Mammary epithelial cell (primary cell): ENCODE measurements at regions not wholly inside any gene's neighbourhood (a gene's known extent, or its start where the extent isn't known, plus 50 kb on each side); places are given as distances from the start of the nearest gene placed in this dataset.

Experiments used
- CTCF ChIP-seq, 2 donors: IDR thresholded peaks in 1 of 2; conservative IDR thresholded peaks in 1 of 2; 2 replicates each; pipeline ENCODE4 v1.5.1; 2011 to 2012; ENCODE audit warnings: inconsistent platforms in 2 of 2, low read length in 2 of 2, mild to moderate bottlenecking in 2 of 2, control low read depth in 1 of 2, low read depth in 1 of 2; ENCODE audit not compliant: insufficient read depth in 1 of 2; ENCODE audit errors: extremely low read depth in 1 of 2
- EZH2 ChIP-seq: IDR thresholded peaks from 2 replicates; pipeline ENCODE4 v1.6.1; 2012; ENCODE audit warnings: low read length, inconsistent platforms, borderline replicate concordance

- TF ChIP-seq CTCF (conservative IDR thresholded peaks at IDR 0.05 in 1 of 2, IDR thresholded peaks at IDR 0.05 in 1 of 2; ENCODE audit: extremely low read depth in 1 of 2, insufficient read depth in 1 of 2, low read depth in 1 of 2, low read length in 2 of 2) (no peak), EZH2 (no peak)
Observed at GRCh38 chr5:119808024-119808423, 178.7 kb downstream of the FAM170A start.
